ENCODE measurements at regions not wholly inside any gene's neighbourhood (a gene's known extent, or its start where the extent isn't known, plus 50 kb on each side); places are given as distances from the start of the nearest gene placed in this dataset.

DNA sequence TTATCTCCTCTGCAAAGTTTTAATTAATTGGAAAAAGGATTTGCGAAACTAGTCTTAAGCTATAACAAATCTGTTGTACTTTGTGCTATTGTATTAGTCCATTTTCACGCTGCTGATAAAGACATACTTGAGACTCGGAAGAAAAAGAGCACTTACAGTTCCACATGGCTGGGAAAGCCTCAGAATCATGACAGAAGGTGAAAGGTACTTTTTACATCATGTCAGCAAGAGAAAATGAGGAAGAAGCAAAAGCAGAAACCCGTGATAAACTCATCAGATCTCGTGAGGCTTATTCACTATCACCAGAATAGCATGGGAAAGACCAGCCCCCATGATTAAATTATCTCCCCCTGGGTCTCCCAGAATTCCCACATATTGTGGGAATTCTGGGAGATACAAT lies 118.1 kb upstream of the PRKD1 start:
- no peak overlapping the region for H3K4me3 ChIP-seq (ENCODE audit: low read length)
- no peak overlapping the region for H3K27ac ChIP-seq (ENCODE audit: low read length)
- H3K9me3 ChIP-seq (replicated peaks; ENCODE audit: insufficient read depth, low read length): no peaks in the 10 kb centered on the region
- no peaks in the 10 kb centered on the region for H3F3A ChIP-seq (ENCODE audit: insufficient read depth, low read length)
- H3K9ac ChIP-seq (ENCODE audit: low read length): no peak overlapping the region
- DNase-seq: no peak
- H3K27me3 ChIP-seq (replicated peaks; ENCODE audit: insufficient read depth, low read length): no peaks in the 10 kb centered on the region
- H3K4me1 ChIP-seq (ENCODE audit: low read length): no peaks in the 10 kb centered on the region
- H3K4me2 ChIP-seq (ENCODE audit: low read depth, low read length): no peak overlapping the region
- H3K36me3 ChIP-seq (replicated peaks; ENCODE audit: insufficient read depth, low read length): no peaks in the 10 kb centered on the region
- no peak overlapping the region for H2AFZ ChIP-seq (ENCODE audit: low read length)
- no peaks in the 10 kb centered on the region for H4K20me1 ChIP-seq (ENCODE audit: insufficient read depth, low read length)
- H3K9me2 ChIP-seq (replicated peaks; ENCODE audit: insufficient read depth, low read length): no peaks in the 10 kb centered on the region
- no peak for TF ChIP-seq EZH2phosphoT487 (IDR thresholded peaks at IDR 0.05; ENCODE audit: low read length)
- TF ChIP-seq EZH2 (optimal IDR thresholded peaks at IDR 0.05; ENCODE audit: low read depth, low read length): no peak
- no peak for TF ChIP-seq CTCF (IDR thresholded peaks at IDR 0.05; ENCODE audit: low read length)
- H3K79me2 ChIP-seq (ENCODE audit: low read length): no peaks in the 10 kb centered on the region

DNA sequence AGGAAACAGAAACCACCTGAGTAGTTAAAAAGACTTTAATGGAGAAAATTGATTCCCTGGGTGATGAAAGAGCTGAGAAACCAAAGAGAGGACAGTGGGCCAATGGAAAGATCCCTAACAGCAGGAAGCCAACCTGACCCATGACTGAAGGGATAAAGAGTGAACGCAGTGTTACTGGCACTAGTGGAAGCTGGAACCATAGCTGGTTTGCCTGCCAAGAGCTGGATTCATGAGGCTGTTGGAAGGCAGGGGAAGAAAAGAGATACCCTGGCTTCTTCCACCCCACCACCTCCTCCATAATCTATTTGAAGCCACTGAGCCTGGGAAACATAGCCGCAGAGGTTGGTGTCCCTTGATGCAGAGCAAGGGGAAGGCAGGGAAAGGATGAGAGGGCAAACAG lies 125.5 kb upstream of the PRKD1 start:
- no peak overlapping the region for H3K9ac ChIP-seq (ENCODE audit: low read length)
- no peak for TF ChIP-seq EZH2phosphoT487 (IDR thresholded peaks at IDR 0.05; ENCODE audit: low read length)
- TF ChIP-seq CTCF (IDR thresholded peaks at IDR 0.05; ENCODE audit: low read length): no peak
- TF ChIP-seq EZH2 (optimal IDR thresholded peaks at IDR 0.05; ENCODE audit: low read depth, low read length): no peak
- H3K27me3 ChIP-seq (replicated peaks; ENCODE audit: insufficient read depth, low read length): no peaks in the 10 kb centered on the region
- H3K4me2 ChIP-seq (ENCODE audit: low read depth, low read length): no peak overlapping the region
- H3K27ac ChIP-seq (ENCODE audit: low read length): no peak overlapping the region
- no peaks in the 10 kb centered on the region for H4K20me1 ChIP-seq (ENCODE audit: insufficient read depth, low read length)
- DNase-seq: no peak
- no peaks in the 10 kb centered on the region for H3K9me3 ChIP-seq (replicated peaks; ENCODE audit: insufficient read depth, low read length)
- no peaks in the 10 kb centered on the region for H3K4me1 ChIP-seq (ENCODE audit: low read length)
- no peaks in the 10 kb centered on the region for H3K9me2 ChIP-seq (replicated peaks; ENCODE audit: insufficient read depth, low read length)
- no peaks in the 10 kb centered on the region for H3F3A ChIP-seq (ENCODE audit: insufficient read depth, low read length)
- H2AFZ ChIP-seq (ENCODE audit: low read length): no peak overlapping the region
- no peaks in the 10 kb centered on the region for H3K79me2 ChIP-seq (ENCODE audit: low read length)
- H3K36me3 ChIP-seq (replicated peaks; ENCODE audit: insufficient read depth, low read length): no peaks in the 10 kb centered on the region
- H3K4me3 ChIP-seq (ENCODE audit: low read length): no peak overlapping the region

- H3K27me3 ChIP-seq (replicated peaks; ENCODE audit: insufficient read depth, low read length): no peaks in the 10 kb centered on the region
- H3K4me1 ChIP-seq (ENCODE audit: low read length): no peaks in the 10 kb centered on the region
- H4K20me1 ChIP-seq (ENCODE audit: insufficient read depth, low read length): no peaks in the 10 kb centered on the region
- no peak for DNase-seq
- no peak overlapping the region for H2AFZ ChIP-seq (ENCODE audit: low read length)
- no peak overlapping the region for H3K9ac ChIP-seq (ENCODE audit: low read length)
- TF ChIP-seq CTCF (IDR thresholded peaks at IDR 0.05; ENCODE audit: low read length): no peak
- TF ChIP-seq EZH2 (optimal IDR thresholded peaks at IDR 0.05; ENCODE audit: low read depth, low read length): no peak
- TF ChIP-seq EZH2phosphoT487 (IDR thresholded peaks at IDR 0.05; ENCODE audit: low read length): no peak
- no peaks in the 10 kb centered on the region for H3K36me3 ChIP-seq (replicated peaks; ENCODE audit: insufficient read depth, low read length)
- H3K9me3 ChIP-seq (replicated peaks; ENCODE audit: insufficient read depth, low read length): no peaks in the 10 kb centered on the region
- H3K79me2 ChIP-seq (ENCODE audit: low read length): no peaks in the 10 kb centered on the region
- H3K27ac ChIP-seq (ENCODE audit: low read length): no peak overlapping the region
- no peaks in the 10 kb centered on the region for H3F3A ChIP-seq (ENCODE audit: insufficient read depth, low read length)
- H3K4me2 ChIP-seq (ENCODE audit: low read depth, low read length): no peak overlapping the region
- no peak overlapping the region for H3K4me3 ChIP-seq (ENCODE audit: low read length)
- H3K9me2 ChIP-seq (replicated peaks; ENCODE audit: insufficient read depth, low read length): no peaks in the 10 kb centered on the region
Observed at GRCh38 chr14:30054201-30054600, 126.6 kb upstream of the PRKD1 start.
